Duodenal mucosa (tissue), 2 donors: ENCODE measurements at regions not wholly inside any gene's neighbourhood (a gene's known extent, or its start where the extent isn't known, plus 50 kb on each side); places are given as distances from the start of the nearest gene placed in this dataset.
"Not testable (repeated sequence)": the region's sequence is repeated elsewhere in the genome, so short reads cannot be mapped to it uniquely, and the experiment has no call there.

ENCODE experiments used
- H3K27ac ChIP-seq: one replicate; pipeline ENCODE4 v1.7.0; 2013; ENCODE audit warnings: low read depth, low read length
- H3K27me3 ChIP-seq, 2 donors: one replicate each; pipeline ENCODE4 v1.7.0; 2013; ENCODE audit warnings: low read length in 2 of 2, control low read depth in 1 of 2; ENCODE audit not compliant: insufficient read depth in 2 of 2, control insufficient read depth in 1 of 2
- H3K36me3 ChIP-seq, 2 donors: one replicate each; pipeline ENCODE4 v1.7.0; 2013; ENCODE audit warnings: low read length in 2 of 2, control low read depth in 1 of 2; ENCODE audit not compliant: insufficient read depth in 2 of 2, control insufficient read depth in 1 of 2
- H3K4me1 ChIP-seq, 2 donors: one replicate each; pipeline ENCODE4 v1.7.0; 2013; ENCODE audit warnings: low read length in 2 of 2, control low read depth in 1 of 2; ENCODE audit not compliant: insufficient read depth in 2 of 2, control insufficient read depth in 1 of 2
- H3K4me3 ChIP-seq, 2 donors: one replicate each; pipeline ENCODE4 v1.7.0; 2013; ENCODE audit warnings: low read length in 2 of 2, low read depth in 1 of 2
- H3K9ac ChIP-seq, 2 donors: one replicate each; pipeline ENCODE4 v1.7.0; 2013; ENCODE audit warnings: low read length in 2 of 2, low read depth in 1 of 2
- H3K9me3 ChIP-seq, 2 donors: one replicate each; pipeline ENCODE4 v1.7.0; 2013; ENCODE audit warnings: low read length in 2 of 2, control low read depth in 1 of 2; ENCODE audit not compliant: control insufficient read depth in 1 of 2

DNA sequence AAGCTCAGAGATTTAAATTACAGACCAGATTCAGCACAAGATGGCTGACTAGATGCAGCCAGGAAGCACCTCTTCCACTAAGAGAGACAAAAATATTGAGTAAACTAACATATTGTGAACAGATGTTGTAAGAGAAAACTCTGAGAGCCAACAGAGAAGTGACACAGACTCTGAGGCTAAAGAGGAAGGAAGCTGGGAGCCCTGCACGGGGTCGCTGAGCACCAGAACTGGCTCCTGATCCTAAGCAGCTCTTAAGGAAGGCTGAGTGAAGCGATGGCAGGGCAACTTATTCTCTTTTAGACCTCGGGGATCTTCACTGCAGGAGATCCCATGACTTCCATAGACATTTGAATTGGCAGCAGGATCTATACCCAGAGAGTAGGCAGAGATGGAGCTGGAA is 578.0 kb upstream of the GRM7 start:
- no peak overlapping the region for H3K9ac ChIP-seq
- no peaks in the 10 kb centered on the region for H3K36me3 ChIP-seq
- H3K27me3 ChIP-seq, result no peaks in the 10 kb centered on the region
- no peaks in the 10 kb centered on the region for H3K4me1 ChIP-seq
- H3K27ac ChIP-seq, result no peak overlapping the region
- no peaks in the 10 kb centered on the region for H3K9me3 ChIP-seq
- H3K4me3 ChIP-seq, result no peak overlapping the region

DNA sequence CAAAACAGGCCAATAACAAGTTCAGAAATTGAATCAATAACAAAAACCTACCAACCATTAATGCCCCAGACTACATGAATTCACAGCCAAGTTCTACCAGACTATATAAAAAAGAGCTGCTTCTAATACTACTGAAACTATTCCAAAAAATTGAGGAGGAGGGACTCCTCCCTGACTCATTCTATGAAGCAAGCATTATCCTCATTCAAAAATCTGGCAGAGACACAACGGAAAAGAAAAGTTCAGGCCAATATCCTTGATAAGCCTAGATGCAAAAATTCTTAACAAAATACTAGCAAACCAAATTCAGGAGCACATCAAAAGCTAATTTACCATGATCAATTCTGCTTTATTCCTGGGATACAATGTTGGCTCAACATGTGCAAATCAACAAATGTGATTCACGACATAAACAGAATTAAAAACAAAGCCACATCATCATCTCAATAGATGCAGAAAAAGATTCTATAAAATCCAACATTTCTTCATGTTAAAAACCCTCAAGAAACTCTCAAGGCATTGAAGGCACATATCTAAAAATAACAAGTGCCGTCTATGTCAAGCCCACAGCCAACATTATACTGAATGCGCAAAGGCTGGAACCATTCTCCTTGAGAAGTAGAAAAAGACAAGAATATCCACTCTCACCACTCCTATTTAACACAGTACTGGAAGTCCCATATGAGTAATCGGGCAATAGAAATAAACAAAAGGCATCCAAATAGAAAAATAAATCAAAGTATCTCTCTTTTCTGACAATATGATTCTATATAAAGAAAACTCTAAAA is 573.6 kb upstream of the GRM7 start:
- H3K4me1 ChIP-seq, result no peaks in the 10 kb centered on the region
- H3K36me3 ChIP-seq, result no peaks in the 10 kb centered on the region
- H3K9me3 ChIP-seq, result no peaks in the 10 kb centered on the region
- H3K4me3 ChIP-seq, result no peak overlapping the region
- H3K27ac ChIP-seq, result no peak overlapping the region
- no peak overlapping the region for H3K9ac ChIP-seq
- no peaks in the 10 kb centered on the region for H3K27me3 ChIP-seq

DNA sequence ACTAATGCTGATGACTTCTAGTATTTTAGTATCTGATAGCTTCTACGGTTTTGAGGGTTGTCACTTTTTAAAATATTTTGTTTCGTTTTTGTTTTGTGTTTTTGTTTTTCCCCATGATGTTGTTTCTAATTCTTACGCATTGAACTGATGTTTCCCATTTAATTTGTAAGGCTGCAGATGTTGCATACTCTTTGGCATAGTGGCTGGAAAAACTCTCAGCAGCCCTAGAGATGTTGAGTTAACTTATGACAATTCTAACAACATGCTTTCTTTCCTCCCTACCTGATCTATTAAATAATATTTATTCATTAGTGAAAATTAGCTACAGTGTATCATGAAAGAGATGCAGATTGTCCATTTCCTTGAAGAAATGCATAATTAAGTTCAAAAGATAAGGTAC is 559.3 kb upstream of the GRM7 start:
- no peaks in the 10 kb centered on the region for H3K36me3 ChIP-seq

DNA sequence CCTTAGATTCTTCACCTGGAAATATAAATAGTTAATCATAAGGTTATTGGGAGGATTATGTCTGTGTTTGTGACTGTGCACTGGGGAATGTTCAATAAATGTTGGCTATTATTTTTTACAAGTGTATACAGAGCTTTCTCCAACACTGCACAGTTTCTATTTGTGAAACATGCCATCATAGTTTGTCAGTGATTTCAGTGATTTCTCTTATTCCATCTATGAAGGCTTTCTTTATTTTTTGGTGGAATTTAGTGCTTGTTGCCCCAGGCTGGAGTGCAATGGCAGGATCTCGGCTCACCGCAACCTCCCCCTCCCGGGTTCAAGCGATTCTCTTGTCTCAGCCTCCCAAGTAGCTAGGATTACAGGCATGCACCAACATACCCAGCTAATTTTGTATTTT is 545.0 kb upstream of the GRM7 start:
- H3K27ac ChIP-seq, result no peak overlapping the region
- no peaks in the 10 kb centered on the region for H3K27me3 ChIP-seq
- H3K36me3 ChIP-seq, result no peaks in the 10 kb centered on the region
- no peaks in the 10 kb centered on the region for H3K9me3 ChIP-seq
- H3K4me1 ChIP-seq, result no peaks in the 10 kb centered on the region
- no peak overlapping the region for H3K4me3 ChIP-seq
- no peak overlapping the region for H3K9ac ChIP-seq

More for the DNA sequence above, 559.3 kb upstream of the GRM7 start:
- Histone ChIP-seq H3K4me3 (no peak overlapping the region), H3K27me3 (no peaks in the 10 kb centered on the region), H3K27ac (no peak overlapping the region), H3K9ac (no peak overlapping the region), H3K4me1 (no peaks in the 10 kb centered on the region), H3K9me3 (peaks cover 9 to 13% of the 10 kb centered on the region in 2 donors)

DNA sequence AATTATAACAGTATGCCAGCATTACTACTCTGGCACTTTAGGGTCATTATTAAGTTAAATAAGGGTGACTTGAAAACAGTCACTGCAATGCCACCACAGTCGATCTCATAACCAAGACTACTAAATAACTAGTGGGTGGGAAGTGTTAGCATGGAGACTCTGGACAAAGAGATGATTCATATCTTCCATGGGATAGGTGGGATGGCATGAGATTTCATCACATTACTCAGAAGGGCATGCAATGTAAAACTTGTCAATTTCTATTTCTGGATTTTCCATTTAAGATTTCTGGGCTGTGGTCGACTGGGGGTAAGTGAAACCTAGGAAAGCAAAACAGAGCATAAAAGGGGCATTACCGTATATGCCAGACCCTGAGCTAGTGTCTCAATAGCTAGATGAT is 538.9 kb upstream of the GRM7 start:
- Histone ChIP-seq H3K36me3 (no peaks in the 10 kb centered on the region), H3K9ac (no peak overlapping the region), H3K4me3 (no peak overlapping the region), H3K4me1 (no peaks in the 10 kb centered on the region), H3K27me3 (no peaks in the 10 kb centered on the region), H3K9me3 (no peaks in the 10 kb centered on the region), H3K27ac (no peak overlapping the region)

DNA sequence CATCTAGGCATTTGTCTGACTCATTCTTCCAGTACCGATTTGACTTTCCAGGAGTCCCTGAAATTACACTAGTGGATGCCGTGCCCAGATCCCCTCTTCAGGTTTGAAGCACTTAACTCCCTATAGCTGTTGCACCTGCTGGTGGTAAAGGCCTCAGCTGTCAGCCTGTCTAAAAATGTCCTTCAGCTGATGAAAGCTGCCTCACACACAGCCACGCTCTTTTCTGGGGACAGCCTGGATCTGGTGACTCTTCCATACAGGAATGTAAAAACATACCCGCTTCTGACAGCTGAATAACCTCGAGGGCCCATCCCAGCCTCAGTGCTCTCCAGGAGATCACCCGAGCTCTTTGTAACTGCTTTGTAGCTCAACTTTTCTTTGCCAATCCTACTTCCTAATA is 534.1 kb upstream of the GRM7 start:
- H3K4me1 ChIP-seq, result no peaks in the 10 kb centered on the region
- no peak overlapping the region for H3K9ac ChIP-seq
- H3K9me3 ChIP-seq, result no peaks in the 10 kb centered on the region
- H3K27ac ChIP-seq, result no peak overlapping the region
- no peak overlapping the region for H3K4me3 ChIP-seq
- no peaks in the 10 kb centered on the region for H3K27me3 ChIP-seq
- H3K36me3 ChIP-seq, result no peaks in the 10 kb centered on the region

DNA sequence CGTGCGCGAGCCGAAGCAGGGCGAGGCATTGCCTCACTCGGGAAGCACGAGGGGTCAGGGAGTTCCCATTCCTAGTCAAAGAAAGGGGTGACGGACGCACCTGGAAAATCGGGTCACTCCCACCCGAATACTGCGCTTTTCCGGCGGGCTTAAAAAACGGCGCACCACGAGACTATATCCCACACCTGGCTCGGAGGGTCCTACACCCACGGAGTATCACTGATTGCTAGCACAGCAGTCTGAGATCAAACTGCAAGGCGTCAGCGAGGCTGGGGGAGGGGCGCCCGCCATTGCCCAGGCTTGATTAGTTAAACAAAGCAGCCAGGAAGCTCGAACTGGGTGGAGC is 520.0 kb upstream of the GRM7 start:
- H3K27ac ChIP-seq, H3K27me3 ChIP-seq, H3K9me3 ChIP-seq, H3K4me1 ChIP-seq, H3K9ac ChIP-seq, H3K36me3 ChIP-seq, H3K4me3 ChIP-seq: not testable (repeated sequence)

DNA sequence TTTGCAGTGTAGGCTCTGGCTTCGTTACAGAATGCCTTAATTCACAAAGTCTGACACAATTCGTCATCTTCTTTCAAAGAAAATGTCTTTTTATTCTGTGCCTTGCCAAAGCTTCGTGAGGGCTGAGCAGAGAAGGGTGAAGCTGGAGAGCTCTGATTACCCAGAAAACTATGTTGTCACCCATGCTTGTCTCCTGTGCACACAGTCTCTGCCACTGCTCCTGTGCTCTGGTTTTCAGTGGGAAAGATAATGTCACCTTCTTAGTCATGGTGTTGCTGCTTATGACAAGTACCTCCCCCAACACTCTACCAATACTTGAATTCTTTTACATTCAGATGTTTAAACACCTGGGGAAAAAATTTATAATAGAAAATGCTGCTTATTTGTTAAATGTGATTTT is 509.2 kb upstream of the GRM7 start:
- Histone ChIP-seq H3K4me1 (no peaks in the 10 kb centered on the region), H3K4me3 (no peak overlapping the region), H3K9ac (no peak overlapping the region), H3K9me3 (no peaks in the 10 kb centered on the region), H3K27me3 (no peaks in the 10 kb centered on the region), H3K27ac (no peak overlapping the region), H3K36me3 (no peaks in the 10 kb centered on the region)

DNA sequence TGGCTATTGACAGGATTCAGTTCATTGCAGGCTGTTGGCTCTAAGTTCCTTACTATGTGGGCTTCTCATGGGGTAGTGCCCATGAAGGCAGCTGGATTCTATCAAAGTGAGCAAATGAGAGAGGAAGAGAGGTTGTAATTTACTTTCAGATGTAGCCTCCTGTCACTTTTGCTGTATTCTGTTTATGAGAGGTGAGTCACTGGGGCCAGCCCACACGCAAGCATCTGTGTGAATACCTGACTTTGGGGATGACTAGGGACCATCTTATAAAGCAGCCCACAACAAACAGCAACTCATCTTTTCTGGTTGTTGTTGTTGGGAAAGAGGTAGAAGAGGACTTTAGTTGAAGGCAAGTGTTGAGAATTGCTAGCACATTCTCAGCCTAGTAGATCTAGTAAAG is 506.3 kb upstream of the GRM7 start:
- no peaks in the 10 kb centered on the region for H3K36me3 ChIP-seq
- H3K27ac ChIP-seq, result no peak overlapping the region
- H3K9me3 ChIP-seq, result no peaks in the 10 kb centered on the region

DNA sequence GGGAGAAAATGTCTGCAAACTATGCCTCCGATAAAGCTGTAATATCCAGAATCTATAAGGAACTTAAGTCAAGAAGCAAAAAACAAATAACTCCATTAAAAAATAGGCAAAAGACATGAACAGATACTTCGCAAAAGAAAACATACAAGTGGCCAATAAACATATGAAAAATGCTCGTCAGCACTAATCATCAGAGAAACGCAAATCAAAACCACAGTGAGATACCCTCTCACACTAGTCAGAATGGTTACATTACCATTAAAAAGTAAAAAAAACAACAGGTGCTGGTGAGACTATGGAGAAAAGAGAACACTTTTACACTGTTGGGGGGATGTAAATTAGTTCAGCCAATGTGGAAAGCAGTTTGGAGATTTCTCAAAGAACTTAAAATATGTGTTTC is 498.5 kb upstream of the GRM7 start:
- Histone ChIP-seq H3K27me3 (no peaks in the 10 kb centered on the region), H3K4me3 (no peak overlapping the region)

More for the DNA sequence above, 506.3 kb upstream of the GRM7 start:
- Histone ChIP-seq H3K9ac (no peak overlapping the region), H3K27me3 (no peaks in the 10 kb centered on the region), H3K4me1 (no peaks in the 10 kb centered on the region), H3K4me3 (no peak overlapping the region)

DNA sequence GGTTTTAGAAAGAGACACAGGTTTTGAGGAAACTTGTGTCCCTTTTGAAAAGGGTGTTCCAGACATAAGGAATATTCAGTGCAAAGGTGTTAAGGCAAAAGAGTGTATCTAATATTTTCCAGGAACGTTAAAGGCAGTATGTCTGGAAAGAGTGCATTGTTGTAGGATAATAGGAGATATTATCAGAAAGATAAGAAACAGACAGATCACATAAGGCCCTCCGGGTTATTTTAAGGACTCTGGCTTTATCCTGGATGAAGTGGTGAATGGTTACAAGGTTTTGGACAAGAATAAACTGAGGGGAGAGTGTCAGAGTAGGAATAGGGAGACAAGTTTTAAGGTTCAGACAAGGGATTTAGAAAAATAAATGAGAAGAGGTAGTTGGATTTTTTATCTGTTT is 493.7 kb upstream of the GRM7 start:
- Histone ChIP-seq H3K36me3 (no peaks in the 10 kb centered on the region), H3K9ac (no peak overlapping the region), H3K27me3 (no peaks in the 10 kb centered on the region)

More for the DNA sequence above, 498.5 kb upstream of the GRM7 start:
- Histone ChIP-seq H3K4me1 (no peaks in the 10 kb centered on the region), H3K36me3 (no peaks in the 10 kb centered on the region), H3K9ac (no peak overlapping the region), H3K9me3 (no peaks in the 10 kb centered on the region), H3K27ac (no peak overlapping the region)

More for the DNA sequence above, 493.7 kb upstream of the GRM7 start:
- no peak overlapping the region for H3K4me3 ChIP-seq
- H3K27ac ChIP-seq, result no peak overlapping the region
- peaks cover 0 to 5% of the 10 kb centered on the region in 2 donors for H3K9me3 ChIP-seq
- H3K4me1 ChIP-seq, result no peaks in the 10 kb centered on the region
